ENCODE measurements at regions not wholly inside any gene's neighbourhood (a gene's known extent, or its start where the extent isn't known, plus 50 kb on each side); places are given as distances from the start of the nearest gene placed in this dataset.

- no peak for DNase-seq (ENCODE audit: low spot score)
- TF ChIP-seq EZH2phosphoT487 (IDR thresholded peaks at IDR 0.05; ENCODE audit: borderline replicate concordance, low read depth, low read length) = no peak
- Histone ChIP-seq H3K79me2 (ENCODE audit: insufficient read depth, low read depth, low read length) (no peaks in the 10 kb centered on the region), H4K20me1 (ENCODE audit: insufficient read depth, low read length) (no peaks in the 10 kb centered on the region), H3K36me3 (ENCODE audit: insufficient read depth, low read length) (no peaks in the 10 kb centered on the region), H3K4me3 (ENCODE audit: low read depth, low read length, poor library complexity, severe bottlenecking) (no peak overlapping the region), H2AFZ (ENCODE audit: low read length) (no peak overlapping the region), H3K4me2 (ENCODE audit: low read length) (no peak overlapping the region), H3K27ac (ENCODE audit: low read depth, low read length, poor library complexity, severe bottlenecking) (no peak overlapping the region), H3K9me3 (ENCODE audit: low read length) (no peaks in the 10 kb centered on the region), H3K9me2 (ENCODE audit: insufficient read depth, low read length) (no peaks in the 10 kb centered on the region), H3K4me1 (ENCODE audit: insufficient read depth, low read length, poor library complexity, severe bottlenecking) (no peaks in the 10 kb centered on the region)
- BruUV-seq (replicated peaks) = no TSS peak
- ChIA-PET CTCF (ENCODE audit: unreplicated experiment) (no interaction called here), POLR2A (no interaction called here)
- intact Hi-C loops (cut with micrococcal nuclease; ENCODE audit: unreplicated experiment) = no loop called here
These were observed 77.3 kb upstream of the IGSF1 start for GRCh38 chrX:131366407-131366806.

- Histone ChIP-seq H4K20me1 (ENCODE audit: insufficient read depth, low read length) (no peaks in the 10 kb centered on the region), H3K36me3 (ENCODE audit: insufficient read depth, low read length) (no peaks in the 10 kb centered on the region), H3K79me2 (ENCODE audit: insufficient read depth, low read depth, low read length) (no peaks in the 10 kb centered on the region), H3K4me1 (ENCODE audit: insufficient read depth, low read length, poor library complexity, severe bottlenecking) (no peaks in the 10 kb centered on the region), H3K9me3 (ENCODE audit: low read length) (no peaks in the 10 kb centered on the region), H2AFZ (ENCODE audit: low read length) (no peak overlapping the region), H3K27ac (ENCODE audit: low read depth, low read length, poor library complexity, severe bottlenecking) (no peak overlapping the region), H3K9me2 (ENCODE audit: insufficient read depth, low read length) (no peaks in the 10 kb centered on the region), H3K4me2 (ENCODE audit: low read length) (no peak overlapping the region), H3K4me3 (ENCODE audit: low read depth, low read length, poor library complexity, severe bottlenecking) (no peak overlapping the region)
- BruUV-seq (replicated peaks) = no TSS peak
- DNase-seq (ENCODE audit: low spot score) = no peak
- ChIA-PET CTCF (ENCODE audit: unreplicated experiment) (no interaction called here), POLR2A (no interaction called here)
- intact Hi-C loops (cut with micrococcal nuclease; ENCODE audit: unreplicated experiment) = no loop called here
- TF ChIP-seq EZH2phosphoT487 (IDR thresholded peaks at IDR 0.05; ENCODE audit: borderline replicate concordance, low read depth, low read length) (no peak), CTCF (conservative IDR thresholded peaks at IDR 0.05; ENCODE audit: low read length) (no peak)
These were observed 99.2 kb upstream of the IGSF1 start for GRCh38 chrX:131388293-131388692.

- Histone ChIP-seq H3K9me3 (ENCODE audit: low read length) (no peaks in the 10 kb centered on the region), H3K27ac (ENCODE audit: low read depth, low read length, poor library complexity, severe bottlenecking) (no peak overlapping the region), H3K79me2 (ENCODE audit: insufficient read depth, low read depth, low read length) (no peaks in the 10 kb centered on the region), H3K36me3 (ENCODE audit: insufficient read depth, low read length) (no peaks in the 10 kb centered on the region), H3K9me2 (ENCODE audit: insufficient read depth, low read length) (no peaks in the 10 kb centered on the region), H2AFZ (ENCODE audit: low read length) (no peak overlapping the region), H3K4me1 (ENCODE audit: insufficient read depth, low read length, poor library complexity, severe bottlenecking) (peaks cover 6% of the 10 kb centered on the region), H4K20me1 (ENCODE audit: insufficient read depth, low read length) (no peaks in the 10 kb centered on the region), H3K4me2 (ENCODE audit: low read length) (no peak overlapping the region), H3K4me3 (ENCODE audit: low read depth, low read length, poor library complexity, severe bottlenecking) (no peak overlapping the region)
- POLR2A ChIA-PET = no interaction called here
- CTCF ChIA-PET (ENCODE audit: unreplicated experiment) = no interaction called here
- TF ChIP-seq CTCF (conservative IDR thresholded peaks at IDR 0.05; ENCODE audit: low read length) = no peak
- TF ChIP-seq EZH2phosphoT487 (IDR thresholded peaks at IDR 0.05; ENCODE audit: borderline replicate concordance, low read depth, low read length) = no peak
- DNase-seq (ENCODE audit: low spot score) = no peak
- BruUV-seq (replicated peaks) = no TSS peak
- intact Hi-C loops (cut with micrococcal nuclease; ENCODE audit: unreplicated experiment) = no loop called here
These were observed 103.6 kb upstream of the IGSF1 start for GRCh38 chrX:131392666-131393065.

Measured in OCI-LY7 (cell line).